ENCODE measurements at regions not wholly inside any gene's neighbourhood (a gene's known extent, or its start where the extent isn't known, plus 50 kb on each side); places are given as distances from the start of the nearest gene placed in this dataset.

DNA sequence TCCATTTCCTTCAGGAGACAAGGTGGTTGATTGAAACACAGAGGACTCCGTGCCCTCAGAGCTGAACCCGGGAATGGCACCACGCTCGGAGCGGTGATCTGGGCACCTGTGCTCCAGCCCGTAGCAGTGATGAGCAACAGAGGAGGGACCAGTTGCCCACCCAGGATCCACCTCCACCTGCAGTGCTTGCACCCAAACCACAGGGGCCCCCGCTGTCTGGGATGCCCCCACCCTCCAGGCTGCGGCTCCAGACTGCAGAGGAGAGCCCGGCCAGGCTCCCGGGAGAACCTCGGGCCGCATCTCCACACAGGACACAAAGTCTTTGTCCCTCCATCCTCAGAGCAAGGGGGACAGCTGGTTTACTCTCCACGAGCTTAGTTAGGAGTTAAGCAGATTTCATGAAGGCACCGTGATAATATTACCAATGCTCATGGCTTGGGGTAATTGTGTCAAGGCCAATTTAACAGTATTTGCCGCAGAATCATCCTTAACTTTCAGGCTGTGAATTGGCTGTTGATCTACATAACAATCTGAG, 100.6 kb downstream of the TNFAIP2 start:
- Histone ChIP-seq H3K36me3 (no peaks in the 10 kb centered on the region), H3K27ac (no peak overlapping the region), H3K4me3 (no peak overlapping the region), H3K9me3 (no peaks in the 10 kb centered on the region), H3K27me3 (peaks cover 23 to 32% (median 27%) of the 10 kb centered on the region in 3 donors), H3K4me1 (peaks cover 0 to 4% of the 10 kb centered on the region in 2 donors)
- ATAC-seq (no peak), DNase-seq (no peak)
- intact Hi-C loops (cut with DNase I; ENCODE audit: low total_unique reads) (no loop called here), in situ Hi-C loops (cut with MboI; ENCODE audit: low sequenced_read_pairs in 4 of 4) (no loop called here)
- TF ChIP-seq, protein P1, sequence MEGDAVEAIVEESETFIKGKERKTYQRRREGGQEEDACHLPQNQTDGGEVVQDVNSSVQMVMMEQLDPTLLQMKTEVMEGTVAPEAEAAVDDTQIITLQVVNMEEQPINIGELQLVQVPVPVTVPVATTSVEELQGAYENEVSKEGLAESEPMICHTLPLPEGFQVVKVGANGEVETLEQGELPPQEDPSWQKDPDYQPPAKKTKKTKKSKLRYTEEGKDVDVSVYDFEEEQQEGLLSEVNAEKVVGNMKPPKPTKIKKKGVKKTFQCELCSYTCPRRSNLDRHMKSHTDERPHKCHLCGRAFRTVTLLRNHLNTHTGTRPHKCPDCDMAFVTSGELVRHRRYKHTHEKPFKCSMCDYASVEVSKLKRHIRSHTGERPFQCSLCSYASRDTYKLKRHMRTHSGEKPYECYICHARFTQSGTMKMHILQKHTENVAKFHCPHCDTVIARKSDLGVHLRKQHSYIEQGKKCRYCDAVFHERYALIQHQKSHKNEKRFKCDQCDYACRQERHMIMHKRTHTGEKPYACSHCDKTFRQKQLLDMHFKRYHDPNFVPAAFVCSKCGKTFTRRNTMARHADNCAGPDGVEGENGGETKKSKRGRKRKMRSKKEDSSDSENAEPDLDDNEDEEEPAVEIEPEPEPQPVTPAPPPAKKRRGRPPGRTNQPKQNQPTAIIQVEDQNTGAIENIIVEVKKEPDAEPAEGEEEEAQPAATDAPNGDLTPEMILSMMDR (IDR thresholded peaks at IDR 0.05 in 4 of 5, conservative IDR thresholded peaks at IDR 0.05 in 1 of 5), result no peak
- no peak for TF ChIP-seq POLR2A (IDR thresholded peaks at IDR 0.05)

DNA sequence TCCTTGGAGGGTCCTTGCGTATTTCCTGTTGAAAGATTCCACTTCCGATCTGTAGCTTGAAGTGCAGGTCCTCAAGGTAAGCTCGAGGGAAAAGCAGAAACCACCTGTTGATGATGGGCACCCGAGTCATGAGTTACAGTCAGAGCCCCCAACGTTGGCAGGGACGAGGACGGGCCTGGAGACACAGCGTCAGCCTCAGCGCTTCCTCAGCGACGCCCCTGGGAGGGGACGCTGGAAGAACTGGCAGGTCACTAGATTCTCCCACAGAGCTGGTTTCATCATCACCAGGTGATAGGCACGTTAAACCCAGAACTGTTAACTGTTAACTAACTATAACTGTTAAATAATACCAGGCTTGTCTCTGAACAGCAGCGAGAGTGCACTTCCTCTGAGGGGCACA, 101.8 kb downstream of the TNFAIP2 start:
- in situ Hi-C loops (cut with MboI; ENCODE audit: low sequenced_read_pairs in 4 of 4), result no loop called here
- DNase-seq, result no peak
- peaks cover 0 to 4% of the 10 kb centered on the region in 2 donors for H3K4me1 ChIP-seq
- H3K9me3 ChIP-seq, result no peaks in the 10 kb centered on the region
- no peak for TF ChIP-seq POLR2A (IDR thresholded peaks at IDR 0.05)
- TF ChIP-seq, protein P1 (IDR thresholded peaks at IDR 0.05 in 4 of 5, conservative IDR thresholded peaks at IDR 0.05 in 1 of 5), result no peak
- no peak for ATAC-seq
- peaks cover 23 to 31% (median 24%) of the 10 kb centered on the region in 3 donors for H3K27me3 ChIP-seq
- no peak overlapping the region for H3K4me3 ChIP-seq
- H3K36me3 ChIP-seq, result no peaks in the 10 kb centered on the region
- no peak overlapping the region for H3K27ac ChIP-seq
- intact Hi-C loops (cut with DNase I; ENCODE audit: low total_unique reads), result no loop called here

DNA sequence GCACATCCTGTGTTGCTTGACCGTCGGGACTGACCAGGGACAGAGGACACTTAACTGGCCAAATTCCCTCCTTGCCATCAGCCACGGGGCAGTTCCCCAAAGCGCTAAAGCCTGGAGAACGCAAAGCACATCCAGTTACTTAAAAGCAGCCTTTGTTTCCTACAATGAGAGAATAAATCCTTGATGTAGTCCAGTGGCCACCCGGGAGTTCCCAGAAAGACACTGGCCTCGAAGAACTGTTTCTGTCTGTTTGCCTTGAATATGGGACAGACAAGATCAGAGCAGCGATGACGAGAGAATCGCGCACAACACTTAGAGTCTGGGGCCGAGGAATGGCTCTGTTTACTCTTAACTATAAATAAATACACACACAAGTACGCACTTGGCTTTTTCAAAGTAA, 102.2 kb downstream of the TNFAIP2 start:
- peaks cover 20 to 27% (median 23%) of the 10 kb centered on the region in 3 donors for H3K27me3 ChIP-seq
- DNase-seq (no peak), ATAC-seq (no peak)
- no peak overlapping the region for H3K27ac ChIP-seq
- TF ChIP-seq, protein P1 (IDR thresholded peaks at IDR 0.05 in 4 of 5, conservative IDR thresholded peaks at IDR 0.05 in 1 of 5), result no peak
- TF ChIP-seq POLR2A (IDR thresholded peaks at IDR 0.05), result no peak
- H3K4me1 ChIP-seq, result peaks cover 0 to under 1% of the 10 kb centered on the region in 2 donors
- intact Hi-C loops (cut with DNase I; ENCODE audit: low total_unique reads) (no loop called here), in situ Hi-C loops (cut with MboI; ENCODE audit: low sequenced_read_pairs in 4 of 4) (no loop called here)
- no peaks in the 10 kb centered on the region for H3K9me3 ChIP-seq
- no peak overlapping the region for H3K4me3 ChIP-seq
- no peaks in the 10 kb centered on the region for H3K36me3 ChIP-seq

DNA sequence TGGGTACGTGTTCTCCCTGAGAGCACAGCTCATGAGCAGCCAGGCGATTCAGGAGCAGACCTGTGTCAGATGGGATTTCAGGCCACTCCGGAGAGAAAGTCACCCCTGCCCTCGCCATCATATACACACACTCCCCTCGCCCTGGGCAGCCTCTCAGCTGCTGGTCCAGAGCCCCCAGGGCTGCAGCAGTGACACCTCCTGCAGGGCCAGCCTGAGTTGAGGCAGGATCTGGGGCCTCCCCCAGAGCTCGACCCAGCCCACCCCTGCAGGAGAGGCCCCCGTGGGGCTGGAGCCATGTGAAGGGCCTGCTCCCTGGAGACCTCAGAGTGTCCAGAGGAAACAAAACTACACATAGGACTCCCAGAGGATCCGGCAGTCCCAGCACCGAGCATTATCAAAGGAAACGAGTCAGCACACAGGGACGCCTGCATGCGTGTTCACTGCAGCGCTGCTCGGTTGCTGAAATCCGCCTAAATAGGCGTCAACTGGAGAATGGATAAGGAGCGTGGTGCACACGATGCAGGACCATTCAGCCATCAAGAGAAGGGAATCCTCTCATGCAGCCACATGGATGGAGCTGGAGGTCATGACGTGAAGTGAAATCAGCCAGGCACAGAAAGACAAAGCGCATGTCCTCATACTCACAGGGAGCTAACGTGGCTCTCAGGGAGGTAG, 104.0 kb downstream of the TNFAIP2 start:
- ATAC-seq, result no peak

More for the DNA sequence above, 104.0 kb downstream of the TNFAIP2 start:
- Histone ChIP-seq H3K27ac (no peak overlapping the region), H3K27me3 (peaks cover 8 to 13% (median 10%) of the 10 kb centered on the region in 3 donors), H3K36me3 (no peaks in the 10 kb centered on the region), H3K4me3 (no peak overlapping the region), H3K9me3 (no peaks in the 10 kb centered on the region), H3K4me1 (no peaks in the 10 kb centered on the region)
- intact Hi-C loops (cut with DNase I; ENCODE audit: low total_unique reads) (no loop called here), in situ Hi-C loops (cut with MboI; ENCODE audit: low sequenced_read_pairs in 4 of 4) (no loop called here)
- DNase-seq, result no peak
- TF ChIP-seq POLR2A (IDR thresholded peaks at IDR 0.05), result no peak
- TF ChIP-seq, protein P1 (IDR thresholded peaks at IDR 0.05 in 4 of 5, conservative IDR thresholded peaks at IDR 0.05 in 1 of 5), result no peak
